ENCODE measurements at regions not wholly inside any gene's neighbourhood (a gene's known extent, or its start where the extent isn't known, plus 50 kb on each side); places are given as distances from the start of the nearest gene placed in this dataset.

DNA sequence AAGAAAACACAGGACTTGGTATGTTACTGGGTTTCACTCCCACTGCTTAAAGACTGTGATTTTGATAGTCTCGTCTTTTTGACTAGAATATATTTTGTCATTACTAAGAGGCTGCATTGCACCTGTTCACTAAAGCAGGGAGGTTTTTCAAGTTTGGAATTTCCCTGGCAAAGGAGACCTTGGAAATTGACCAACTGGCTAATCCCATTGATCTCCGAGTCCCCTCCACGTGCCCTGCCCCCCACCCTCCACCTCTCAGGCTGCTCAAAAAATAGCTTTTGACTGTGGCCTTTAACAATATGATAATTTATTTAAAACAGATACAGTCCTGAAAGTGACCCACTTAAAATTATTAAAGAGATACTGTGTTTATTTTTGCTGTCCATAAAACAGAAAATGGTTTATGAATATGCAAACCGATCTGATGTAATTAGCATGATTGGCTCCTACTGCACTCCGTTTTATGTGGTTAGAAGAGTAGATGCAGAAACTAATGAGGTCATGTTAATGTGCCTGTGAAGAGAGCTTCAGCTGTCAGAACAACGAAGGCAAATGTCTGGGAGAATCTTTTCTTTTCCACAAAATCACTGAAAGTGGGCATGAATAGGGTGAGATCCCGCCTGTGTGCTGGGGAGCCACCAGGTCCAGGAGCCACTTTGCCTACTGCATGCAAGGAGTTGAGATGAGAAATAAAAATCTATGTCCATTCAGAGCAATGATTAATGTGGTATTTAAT is 361.5 kb downstream of the RRAGC start:
- no peak for TF ChIP-seq CTCF (IDR thresholded peaks at IDR 0.05)
- TF ChIP-seq POLR2A (IDR thresholded peaks at IDR 0.05; ENCODE audit: low read depth) = no peak
- no peak for TF ChIP-seq POLR2AphosphoS5 (IDR thresholded peaks at IDR 0.05)
- TF ChIP-seq EP300 (IDR thresholded peaks at IDR 0.05) = no peak
